Muscle of leg (tissue), 3 donors: ENCODE measurements at regions not wholly inside any gene's neighbourhood (a gene's known extent, or its start where the extent isn't known, plus 50 kb on each side); places are given as distances from the start of the nearest gene placed in this dataset.

ENCODE experiments used
- DNase-seq: peaks from one replicate; pipeline ENCODE4 v3.0.0; 2013
- H3K27ac ChIP-seq: one replicate; pipeline ENCODE4 v1.5.1; 2013; ENCODE audit warnings: mild to moderate bottlenecking, low read length, control low read depth
- H3K27me3 ChIP-seq: one replicate; pipeline ENCODE4 v1.6.1; 2013; ENCODE audit warnings: low read length; ENCODE audit not compliant: control insufficient read depth, insufficient read depth
- H3K36me3 ChIP-seq: one replicate; pipeline ENCODE4 v1.6.1; 2013; ENCODE audit warnings: low read length; ENCODE audit not compliant: control insufficient read depth, insufficient read depth
- H3K4me1 ChIP-seq: one replicate; pipeline ENCODE4 v1.6.1; 2013; ENCODE audit warnings: low read length; ENCODE audit not compliant: control insufficient read depth, insufficient read depth
- H3K4me3 ChIP-seq: one replicate; pipeline ENCODE4 v1.5.1; 2013; ENCODE audit warnings: low read length, control low read depth
- H3K9me3 ChIP-seq: replicated peaks from 2 replicates; pipeline ENCODE4 v1.6.1; 2013; ENCODE audit warnings: low read depth, low read length; ENCODE audit not compliant: control insufficient read depth
- WGBS: methylation state at CpG from one replicate; pipeline ENCODE4 v1.1.5; 2013; ENCODE audit warnings: missing lambda C conversion rate; ENCODE audit not compliant: insufficient coverage; 5-methylcytosine and 5-hydroxymethylcytosine counted together

- 76% methylated on average over 30 of the region's 31 CpGs for WGBS
- DNase-seq = no peak
Measured at GRCh38 chr22:49051491-49052022, 776.1 kb downstream of the BRD1 start.

GRCh38 chr22:49049691-49050090, 778.0 kb downstream of the BRD1 start:
- Histone ChIP-seq H3K9me3 (no peaks in the 10 kb centered on the region), H3K27me3 (no peaks in the 10 kb centered on the region), H3K4me3 (no peak overlapping the region), H3K4me1 (peaks cover 4% of the 10 kb centered on the region), H3K36me3 (no peaks in the 10 kb centered on the region), H3K27ac (no peak overlapping the region)
- no peak for DNase-seq
- WGBS = 78% methylated on average over 12 of the region's 12 CpGs

More at GRCh38 chr22:49051491-49052022, 776.1 kb downstream of the BRD1 start:
- Histone ChIP-seq H3K4me1 (peaks cover 4% of the 10 kb centered on the region), H3K36me3 (no peaks in the 10 kb centered on the region), H3K9me3 (no peaks in the 10 kb centered on the region), H3K27me3 (no peaks in the 10 kb centered on the region), H3K4me3 (peak overlapping the region; percentile 48), H3K27ac (no peak overlapping the region)

- WGBS = 81% methylated on average over 10 of the region's 11 CpGs
- Histone ChIP-seq H3K4me3 (no peak overlapping the region), H3K27me3 (no peaks in the 10 kb centered on the region), H3K9me3 (no peaks in the 10 kb centered on the region), H3K36me3 (no peaks in the 10 kb centered on the region), H3K4me1 (peaks cover 4% of the 10 kb centered on the region), H3K27ac (no peak overlapping the region)
- no peak for DNase-seq
Measured at GRCh38 chr22:49048591-49048990, 779.1 kb downstream of the BRD1 start.

- Histone ChIP-seq H3K27me3 (no peaks in the 10 kb centered on the region), H3K4me1 (peaks cover 2% of the 10 kb centered on the region), H3K4me3 (no peak overlapping the region), H3K9me3 (no peaks in the 10 kb centered on the region), H3K27ac (no peak overlapping the region), H3K36me3 (no peaks in the 10 kb centered on the region)
- WGBS = 67% methylated on average over 4 of the region's 5 CpGs
- DNase-seq = no peak
Measured at GRCh38 chr22:49047447-49047846, 780.2 kb downstream of the BRD1 start.

- Histone ChIP-seq H3K4me1 (no peaks in the 10 kb centered on the region), H3K36me3 (no peaks in the 10 kb centered on the region), H3K27ac (no peak overlapping the region), H3K9me3 (no peaks in the 10 kb centered on the region), H3K27me3 (no peaks in the 10 kb centered on the region), H3K4me3 (no peak overlapping the region)
- 31% methylated on average over 15 of the region's 17 CpGs for WGBS
- peak; percentile 34 for DNase-seq
Measured at GRCh38 chr22:49046546-49047361, 780.9 kb downstream of the BRD1 start.

GRCh38 chr22:49046000-49046545, 781.6 kb downstream of the BRD1 start:
- H3K27me3 ChIP-seq = no peaks in the 10 kb centered on the region
- no peaks in the 10 kb centered on the region for H3K36me3 ChIP-seq
- no peaks in the 10 kb centered on the region for H3K4me1 ChIP-seq
- WGBS = 61% methylated on average over 9 of the region's 9 CpGs
- H3K9me3 ChIP-seq = no peaks in the 10 kb centered on the region
- no peak overlapping the region for H3K4me3 ChIP-seq
- no peak for DNase-seq
- no peak overlapping the region for H3K27ac ChIP-seq

- H3K27me3 ChIP-seq = no peaks in the 10 kb centered on the region
- 71% methylated on average over 10 of the region's 12 CpGs for whole genome bisulfite sequencing
- no peaks in the 10 kb centered on the region for H3K36me3 ChIP-seq
- H3K27ac ChIP-seq = no peak overlapping the region
- no peak overlapping the region for H3K4me3 ChIP-seq
- no peaks in the 10 kb centered on the region for H3K4me1 ChIP-seq
- no peaks in the 10 kb centered on the region for H3K9me3 ChIP-seq
- DNase-seq = no peak
Measured at GRCh38 chr22:49045276-49045675, 782.4 kb downstream of the BRD1 start.

GRCh38 chr22:49044776-49045175, 782.9 kb downstream of the BRD1 start:
- Histone ChIP-seq H3K4me1 (no peaks in the 10 kb centered on the region), H3K36me3 (no peaks in the 10 kb centered on the region), H3K27ac (no peak overlapping the region), H3K27me3 (no peaks in the 10 kb centered on the region), H3K9me3 (no peaks in the 10 kb centered on the region), H3K4me3 (no peak overlapping the region)
- 86% methylated on average over 12 of the region's 12 CpGs for WGBS
- DNase-seq = no peak

GRCh38 chr22:49044091-49044490, 783.6 kb downstream of the BRD1 start:
- Histone ChIP-seq H3K4me3 (no peak overlapping the region), H3K9me3 (no peaks in the 10 kb centered on the region), H3K36me3 (no peaks in the 10 kb centered on the region), H3K27me3 (no peaks in the 10 kb centered on the region), H3K27ac (no peak overlapping the region), H3K4me1 (no peaks in the 10 kb centered on the region)
- 78% methylated on average over 16 of the region's 16 CpGs for WGBS
- DNase-seq = no peak

GRCh38 chr22:49042877-49043859, 784.5 kb downstream of the BRD1 start:
- H3K4me3 ChIP-seq = no peak overlapping the region
- no peak overlapping the region for H3K27ac ChIP-seq
- no peaks in the 10 kb centered on the region for H3K27me3 ChIP-seq
- no peaks in the 10 kb centered on the region for H3K9me3 ChIP-seq
- no peak for DNase-seq
- H3K36me3 ChIP-seq = no peaks in the 10 kb centered on the region
- no peaks in the 10 kb centered on the region for H3K4me1 ChIP-seq
- WGBS = 63% methylated on average over 20 of the region's 28 CpGs
